IMR-90 (cell line): ENCODE measurements at regions not wholly inside any gene's neighbourhood (a gene's known extent, or its start where the extent isn't known, plus 50 kb on each side); places are given as distances from the start of the nearest gene placed in this dataset.

Experiments used
- ATAC-seq: fragments of 200-7000 bp; cut with Tn5 transposase; 2 replicates; pipeline ENCODE4 v1.9.1; 2020; ENCODE audit warnings: low read depth, mild to moderate bottlenecking, moderate library complexity
- BruUV-seq: library from RNA; stranded (reverse); fragments of 400-500 nt; replicated peaks from 2 replicates; lab custom pipeline; 2021; lab: Mats Ljungman, UMichigan
- CTCF ChIA-PET: fragments of 300-600 bp; formaldehyde crosslinking; extraction: SDS; loops from one replicate; lab custom pipeline; 2021; ENCODE audit warnings: antibody characterized with exemption; lab: Yijun Ruan, JAX
- POLR2A ChIA-PET: fragments of 300-600 bp; sonication (Branson Sonifier 250); formaldehyde crosslinking; loops from one replicate; lab custom pipeline; 2022; ENCODE audit warnings: antibody characterized with exemption; ENCODE audit not compliant: unreplicated experiment; lab: Charles Lee
- DNase-seq: peaks from one replicate; pipeline ENCODE4 v3.0.0; 2013
- H2AFZ ChIP-seq: replicated peaks from 2 replicates; pipeline ENCODE3; 2013; ENCODE audit warnings: low read length, mild to moderate bottlenecking; ENCODE audit not compliant: poor library complexity
- H2AK5ac ChIP-seq: 2 replicates; pipeline ENCODE4 v1.6.1; 2013; ENCODE audit warnings: low read depth, low read length, inconsistent platforms
- H2AK9ac ChIP-seq: replicated peaks from 2 replicates; pipeline ENCODE3; 2013; ENCODE audit warnings: mild to moderate bottlenecking, low read depth, low read length, moderate library complexity; ENCODE audit not compliant: poor library complexity
- H2BK120ac ChIP-seq: 2 replicates; pipeline ENCODE4 v1.6.1; 2013; ENCODE audit warnings: low read depth, low read length, inconsistent platforms
- H2BK15ac ChIP-seq: 3 replicates; pipeline ENCODE4 v1.6.1; 2013; ENCODE audit warnings: low read depth, low read length, inconsistent platforms
- H2BK20ac ChIP-seq: 2 replicates; pipeline ENCODE4 v1.6.1; 2013; ENCODE audit warnings: low read depth, mild to moderate bottlenecking, inconsistent platforms, low read length, moderate library complexity
- H2BK5ac ChIP-seq: 2 replicates; pipeline ENCODE4 v1.6.1; 2013; ENCODE audit warnings: mild to moderate bottlenecking, low read depth, low read length, inconsistent platforms; ENCODE audit not compliant: poor library complexity, severe bottlenecking
- H3K14ac ChIP-seq: replicated peaks from 2 replicates; pipeline ENCODE4 v1.6.1; 2013; ENCODE audit warnings: low read depth, low read length, inconsistent platforms
- H3K18ac ChIP-seq: 2 replicates; pipeline ENCODE4 v1.6.1; 2013; ENCODE audit warnings: low read depth, low read length, control low read depth
- H3K23ac ChIP-seq: 2 replicates; pipeline ENCODE4 v1.6.1; 2013; ENCODE audit warnings: low read depth, low read length, inconsistent platforms
- H3K27ac ChIP-seq: 2 replicates; pipeline ENCODE4 v1.5.1; 2013; ENCODE audit warnings: mild to moderate bottlenecking, control low read depth, low read length; ENCODE audit not compliant: insufficient read depth
- H3K27me3 ChIP-seq: 2 replicates; pipeline ENCODE4 v1.6.1; 2013; ENCODE audit warnings: low read length; ENCODE audit not compliant: control insufficient read depth, insufficient read depth
- H3K36me3 ChIP-seq: 2 replicates; pipeline ENCODE4 v1.6.1; 2013; ENCODE audit warnings: low read length, mixed read lengths; ENCODE audit not compliant: control insufficient read depth, insufficient read depth
- H3K4ac ChIP-seq: 2 replicates; pipeline ENCODE4 v1.6.1; 2013; ENCODE audit warnings: low read depth, low read length, inconsistent platforms
- H3K4me1 ChIP-seq: 2 replicates; pipeline ENCODE4 v1.6.1; 2013; ENCODE audit warnings: low read length, mixed read lengths; ENCODE audit not compliant: control insufficient read depth, insufficient read depth
- H3K4me2 ChIP-seq: 2 replicates; pipeline ENCODE4 v1.6.1; 2013; ENCODE audit warnings: low read depth, mild to moderate bottlenecking, control low read depth, low read length, moderate library complexity
- H3K4me3 ChIP-seq: 2 replicates; pipeline ENCODE4 v1.5.1; 2013; ENCODE audit warnings: low read depth, mild to moderate bottlenecking, control low read depth, low read length, moderate library complexity; ENCODE audit not compliant: insufficient read depth
- H3K56ac ChIP-seq: 2 replicates; pipeline ENCODE4 v1.6.1; 2013; ENCODE audit warnings: low read length, inconsistent platforms; ENCODE audit not compliant: insufficient read depth; ENCODE audit errors: extremely low read depth
- H3K79me1 ChIP-seq, 2 experiments: 2 replicates each; pipeline ENCODE4 v1.6.1; 2013; ENCODE audit warnings: low read length in 2 of 2, inconsistent platforms in 1 of 2, low read depth in 1 of 2
- H3K9ac ChIP-seq: 2 replicates; pipeline ENCODE4 v1.6.1; 2013; ENCODE audit warnings: low read depth, low read length, control low read depth
- H3K9me1 ChIP-seq: 2 replicates; pipeline ENCODE4 v1.6.1; 2013; ENCODE audit warnings: low read length, inconsistent platforms; ENCODE audit not compliant: insufficient read depth
- H3K9me3 ChIP-seq: 2 replicates; pipeline ENCODE4 v1.6.1; 2013; ENCODE audit warnings: low read length; ENCODE audit not compliant: control insufficient read depth, insufficient read depth
- H4K20me1 ChIP-seq: 2 replicates; pipeline ENCODE4 v1.6.1; 2013; ENCODE audit warnings: low read length, inconsistent platforms; ENCODE audit not compliant: insufficient read depth
- H4K5ac ChIP-seq: 2 replicates; pipeline ENCODE4 v1.6.1; 2013; ENCODE audit warnings: mild to moderate bottlenecking, low read depth, low read length, control low read depth
- H4K8ac ChIP-seq, 2 experiments: 2 replicates each; pipeline ENCODE4 v1.6.1; 2013; ENCODE audit warnings: low read depth in 2 of 2, low read length in 2 of 2, control low read depth in 1 of 2, inconsistent platforms in 1 of 2
- H4K91ac ChIP-seq: 2 replicates; pipeline ENCODE4 v1.6.1; 2013; ENCODE audit warnings: low read depth, low read length, inconsistent platforms; ENCODE audit not compliant: insufficient read depth
- BHLHE40 ChIP-seq: fragments of 150-350 bp; IDR thresholded peaks from 2 replicates; pipeline ENCODE4 v1.6.1; 2016; ENCODE audit warnings: mild to moderate bottlenecking, low read depth, low read length
- CEBPB ChIP-seq: IDR thresholded peaks from 2 replicates; pipeline ENCODE4 v1.6.1; 2012; ENCODE audit warnings: low read depth, low read length, improper control_type of control experiment
- CHD1 ChIP-seq: IDR thresholded peaks from 2 replicates; pipeline ENCODE4 v1.6.1; 2012; ENCODE audit warnings: low read depth, low read length, improper control_type of control experiment
- FOS ChIP-seq: fragments of 150-350 bp; IDR thresholded peaks from 2 replicates; pipeline ENCODE4 v1.6.1; 2016; ENCODE audit warnings: low read depth, low read length
- MXI1 ChIP-seq: IDR thresholded peaks from 2 replicates; pipeline ENCODE4 v1.6.1; 2012; ENCODE audit warnings: low read depth, mild to moderate bottlenecking, low read length, moderate library complexity, borderline replicate concordance
- NFE2L2 ChIP-seq: fragments of 150-350 bp; IDR thresholded peaks from 2 replicates; pipeline ENCODE4 v1.6.1; 2016; ENCODE audit warnings: low read depth, mild to moderate bottlenecking, low read length
- POLR2A ChIP-seq: IDR thresholded peaks from 2 replicates; pipeline ENCODE4 v1.6.1; 2012; ENCODE audit warnings: mild to moderate bottlenecking, low read depth, low read length
- RAD21 ChIP-seq: IDR thresholded peaks from 2 replicates; pipeline ENCODE4 v1.6.1; 2012; ENCODE audit warnings: low read length, improper control_type of control experiment
- RCOR1 ChIP-seq: IDR thresholded peaks from 2 replicates; pipeline ENCODE4 v1.6.1; 2012; ENCODE audit warnings: mild to moderate bottlenecking, low read length, improper control_type of control experiment; ENCODE audit not compliant: insufficient replicate concordance
- RFX5 ChIP-seq: IDR thresholded peaks from 2 replicates; pipeline ENCODE4 v1.8.0; 2012; ENCODE audit warnings: low read depth, mild to moderate bottlenecking, low read length, moderate library complexity
- SMC3 ChIP-seq: fragments of 150-350 bp; IDR thresholded peaks from 2 replicates; pipeline ENCODE4 v1.6.1; 2016; ENCODE audit warnings: low read depth, mild to moderate bottlenecking, antibody characterized with exemption, low read length, moderate library complexity
- WGBS, 2 experiments: methylation state at CpG; one replicate each; pipeline versions ENCODE4 v1.1.5 to v1.1.7; 2013; ENCODE audit warnings: missing lambda C conversion rate in 2 of 2; ENCODE audit not compliant: insufficient read length in 1 of 2; ENCODE audit errors: extremely low coverage in 2 of 2; 5-methylcytosine and 5-hydroxymethylcytosine counted together
- dilution Hi-C: fragments of 300-500 bp; cut with HindIII; formaldehyde crosslinking; loops from one replicate; pipeline ENCODE4 v1.14.3; 2018; ENCODE audit warnings: low sequenced_read_pairs; ENCODE audit not compliant: unreplicated experiment
- in situ Hi-C: fragments of 300-500 bp; cut with MboI; formaldehyde crosslinking; loops from 3 replicates; pipeline ENCODE4 v1.14.3; 2019; ENCODE audit warnings: low sequenced_read_pairs, inconsistent platforms, mixed read lengths
- intact Hi-C: fragments of 100-400 bp; cut with micrococcal nuclease; formaldehyde crosslinking; loops from 2 replicates; pipeline ENCODE4 v1.10.0; 2022

DNA sequence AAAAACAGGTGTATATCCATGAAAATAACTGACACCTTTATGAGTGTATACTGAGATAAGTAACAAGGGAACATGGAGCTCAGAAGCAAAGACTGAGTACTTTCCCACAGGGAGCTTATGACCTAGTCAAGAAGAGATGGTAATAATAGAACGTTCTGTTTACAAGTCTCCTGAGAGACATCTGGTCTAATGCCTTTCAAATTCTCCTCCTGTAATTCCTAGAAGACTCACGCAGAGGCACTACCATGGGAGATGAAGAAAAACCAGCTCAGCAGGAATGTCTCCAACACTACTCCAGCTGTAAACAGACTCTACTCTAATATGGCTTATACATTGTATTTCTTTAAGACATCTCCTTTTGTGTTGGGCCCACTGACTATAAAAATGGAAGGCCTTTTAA lies 503.6 kb upstream of the TUSC1 start:
- Histone ChIP-seq H4K8ac (no peak overlapping the region), H3K14ac (no peak overlapping the region), H4K91ac (no peak overlapping the region), H3K18ac (no peak overlapping the region), H3K4me3 (no peak overlapping the region), H3K23ac (no peak overlapping the region), H2BK120ac (no peak overlapping the region), H3K9me3 (no peaks in the 10 kb centered on the region), H2BK5ac (no peak overlapping the region), H3K4me2 (no peak overlapping the region), H2BK15ac (no peak overlapping the region), H3K9ac (no peak overlapping the region), H3K79me1 (no peaks in the 10 kb centered on the region), H2BK20ac (no peak overlapping the region), H3K4ac (no peak overlapping the region), H4K5ac (no peak overlapping the region), H3K27ac (no peak overlapping the region), H2AK5ac (no peak overlapping the region), H4K20me1 (no peaks in the 10 kb centered on the region), H3K56ac (no peak overlapping the region), H3K36me3 (no peaks in the 10 kb centered on the region), H2AFZ (no peak overlapping the region), H3K27me3 (no peaks in the 10 kb centered on the region), H3K4me1 (no peaks in the 10 kb centered on the region), H2AK9ac (no peak overlapping the region), H3K9me1 (no peaks in the 10 kb centered on the region)
- intact Hi-C loops (no loop called here), in situ Hi-C loops (no loop called here), dilution Hi-C loops (no loop called here)
- no TSS peak for BruUV-seq
- ChIA-PET POLR2A (no interaction called here), CTCF (no interaction called here)
- TF ChIP-seq NFE2L2: no peak
- no peak for TF ChIP-seq FOS
- TF ChIP-seq RCOR1: no peak
- no peak for TF ChIP-seq RAD21
- no peak for TF ChIP-seq RFX5
- no peak for TF ChIP-seq SMC3
- TF ChIP-seq CEBPB: no peak
- no peak for TF ChIP-seq CHD1
- TF ChIP-seq POLR2A: no peak
- TF ChIP-seq MXI1: no peak
- no peak for TF ChIP-seq BHLHE40
- WGBS, 2 experiments: no CpG with 5 or more reads among the region's 2 CpGs
- ATAC-seq (no peak), DNase-seq (no peak)
